Gastrocnemius medialis (tissue), 4 donors: ENCODE measurements at regions not wholly inside any gene's neighbourhood (a gene's known extent, or its start where the extent isn't known, plus 50 kb on each side); places are given as distances from the start of the nearest gene placed in this dataset.
A peak's percentile ranks its signal among the peaks of the same experiment; 100 is the strongest.

Source experiments
- ATAC-seq, 2 donors: fragments of 150-250 bp; one replicate each; pipeline ENCODE4 v1.9.1; 2016
- DNase-seq, 2 donors: peaks; one replicate each; pipeline ENCODE4 v3.0.0-alpha.2; 2019
- H3K27ac ChIP-seq, 4 donors: fragments of 200-600 bp; sonication (generic); 1 replicate in 1 of 4; 2 replicates in 3 of 4; pipeline ENCODE4 v1.5.1; 2016 to 2018; ENCODE audit warnings: mild to moderate bottlenecking in 2 of 4, moderate library complexity in 1 of 4
- H3K27me3 ChIP-seq, 3 donors: fragments of 200-600 bp; sonication (generic) in 2 of 3; 1 replicate in 1 of 3; 2 replicates in 2 of 3; pipeline versions ENCODE4 v1.5.1 to v1.6.0; 2016 to 2019; ENCODE audit warnings: mild to moderate bottlenecking in 1 of 3, moderate library complexity in 1 of 3
- H3K36me3 ChIP-seq, 2 donors: fragments of 200-600 bp; sonication (generic) in 1 of 2; one replicate each; pipeline ENCODE4 v1.5.1; 2017 to 2018
- H3K4me1 ChIP-seq, 2 donors: fragments of 200-600 bp; sonication (generic) in 1 of 2; one replicate each; pipeline ENCODE4 v1.5.1; 2016 to 2017; ENCODE audit warnings: mild to moderate bottlenecking in 2 of 2
- H3K4me3 ChIP-seq, 4 donors: fragments of 200-600 bp; sonication (generic) in 3 of 4; 1 replicate in 1 of 4; 2 replicates in 3 of 4; pipeline ENCODE4 v1.5.1; 2016 to 2019; ENCODE audit warnings: mild to moderate bottlenecking in 2 of 4
- H3K9me3 ChIP-seq, 3 donors: fragments of 200-600 bp; sonication (generic) in 2 of 3; 1 replicate in 1 of 3; 2 replicates in 2 of 3; pipeline ENCODE4 v1.5.1; 2016 to 2019
- POLR2A ChIP-seq, 2 donors: fragments of 450-650 bp; IDR thresholded peaks; one replicate each; pipeline ENCODE4 v1.6.1; 2017; ENCODE audit warnings: antibody characterized with exemption in 2 of 2, mild to moderate bottlenecking in 2 of 2, moderate library complexity in 2 of 2
- in situ Hi-C, 4 donors: fragments of 200-750 bp; cut with MboI; loops; one replicate each; pipeline versions ENCODE4 v1.15.0 to v1.8.0; 2017; ENCODE audit warnings: low sequenced_read_pairs in 4 of 4
- intact Hi-C: fragments of 100-400 bp; cut with DNase I; formaldehyde crosslinking; loops from one replicate; pipeline ENCODE4 v1.15.1; 2023; ENCODE audit warnings: low total_unique reads
- TF ChIP-seq, protein P1 (sequence below), 5 experiments: fragments of 450-650 bp in 3 of 5; fragments of 200-600 bp in 2 of 5; sonication (generic) in 2 of 5; IDR thresholded peaks in 4 of 5; conservative IDR thresholded peaks in 1 of 5; 1 replicate in 4 of 5; 2 replicates in 1 of 5; pipeline ENCODE4 v1.5.1; 2016 to 2019; ENCODE audit warnings: antibody characterized with exemption in 5 of 5, mild to moderate bottlenecking in 3 of 5, moderate library complexity in 3 of 5

DNA sequence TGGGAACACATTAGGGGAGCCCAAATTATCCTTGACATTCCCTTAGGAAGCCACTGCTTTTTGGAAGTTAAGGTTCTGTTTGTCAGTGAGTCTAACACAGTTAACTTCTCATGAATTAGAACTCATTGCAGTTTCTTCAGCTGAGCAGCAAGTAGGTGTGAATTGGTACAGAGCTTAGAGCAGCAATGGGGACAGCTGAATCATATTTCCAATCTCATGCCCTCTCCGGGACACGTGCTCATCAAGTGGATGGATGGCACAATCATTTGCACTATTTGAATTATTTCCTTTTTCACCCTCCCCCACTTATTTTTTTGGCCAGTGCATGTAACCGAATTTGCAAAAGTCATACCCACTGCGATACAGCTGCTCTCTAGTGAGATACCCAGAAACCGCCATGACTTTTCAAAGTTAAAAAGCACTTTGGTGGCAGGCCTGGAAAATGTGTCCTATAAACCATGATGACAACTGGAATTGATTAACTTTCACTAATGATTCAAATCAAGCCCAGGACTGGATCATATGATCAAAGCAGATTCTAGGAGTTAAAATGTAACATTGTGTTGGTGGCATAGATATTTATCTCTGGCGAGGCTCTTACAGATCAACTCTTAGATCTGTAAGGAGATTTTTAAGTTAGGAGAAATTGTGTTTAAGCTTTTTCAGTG, 76.4 kb downstream of the EBLN2 start:
- Histone ChIP-seq H3K4me3 (no peak overlapping the region), H3K27me3 (no peaks in the 10 kb centered on the region), H3K9me3 (no peaks in the 10 kb centered on the region), H3K36me3 (no peaks in the 10 kb centered on the region), H3K4me1 (no peaks in the 10 kb centered on the region), H3K27ac (no peak overlapping the region)
- no peak for DNase-seq
- no peak for TF ChIP-seq POLR2A (IDR thresholded peaks at IDR 0.05)
- TF ChIP-seq, protein P1, sequence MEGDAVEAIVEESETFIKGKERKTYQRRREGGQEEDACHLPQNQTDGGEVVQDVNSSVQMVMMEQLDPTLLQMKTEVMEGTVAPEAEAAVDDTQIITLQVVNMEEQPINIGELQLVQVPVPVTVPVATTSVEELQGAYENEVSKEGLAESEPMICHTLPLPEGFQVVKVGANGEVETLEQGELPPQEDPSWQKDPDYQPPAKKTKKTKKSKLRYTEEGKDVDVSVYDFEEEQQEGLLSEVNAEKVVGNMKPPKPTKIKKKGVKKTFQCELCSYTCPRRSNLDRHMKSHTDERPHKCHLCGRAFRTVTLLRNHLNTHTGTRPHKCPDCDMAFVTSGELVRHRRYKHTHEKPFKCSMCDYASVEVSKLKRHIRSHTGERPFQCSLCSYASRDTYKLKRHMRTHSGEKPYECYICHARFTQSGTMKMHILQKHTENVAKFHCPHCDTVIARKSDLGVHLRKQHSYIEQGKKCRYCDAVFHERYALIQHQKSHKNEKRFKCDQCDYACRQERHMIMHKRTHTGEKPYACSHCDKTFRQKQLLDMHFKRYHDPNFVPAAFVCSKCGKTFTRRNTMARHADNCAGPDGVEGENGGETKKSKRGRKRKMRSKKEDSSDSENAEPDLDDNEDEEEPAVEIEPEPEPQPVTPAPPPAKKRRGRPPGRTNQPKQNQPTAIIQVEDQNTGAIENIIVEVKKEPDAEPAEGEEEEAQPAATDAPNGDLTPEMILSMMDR (IDR thresholded peaks at IDR 0.05 in 4 of 5, conservative IDR thresholded peaks at IDR 0.05 in 1 of 5) = no peak
- intact Hi-C loops = no loop called here
- in situ Hi-C loops = no loop called here
- ATAC-seq = peak in 1 of 2 donors; percentile 57

DNA sequence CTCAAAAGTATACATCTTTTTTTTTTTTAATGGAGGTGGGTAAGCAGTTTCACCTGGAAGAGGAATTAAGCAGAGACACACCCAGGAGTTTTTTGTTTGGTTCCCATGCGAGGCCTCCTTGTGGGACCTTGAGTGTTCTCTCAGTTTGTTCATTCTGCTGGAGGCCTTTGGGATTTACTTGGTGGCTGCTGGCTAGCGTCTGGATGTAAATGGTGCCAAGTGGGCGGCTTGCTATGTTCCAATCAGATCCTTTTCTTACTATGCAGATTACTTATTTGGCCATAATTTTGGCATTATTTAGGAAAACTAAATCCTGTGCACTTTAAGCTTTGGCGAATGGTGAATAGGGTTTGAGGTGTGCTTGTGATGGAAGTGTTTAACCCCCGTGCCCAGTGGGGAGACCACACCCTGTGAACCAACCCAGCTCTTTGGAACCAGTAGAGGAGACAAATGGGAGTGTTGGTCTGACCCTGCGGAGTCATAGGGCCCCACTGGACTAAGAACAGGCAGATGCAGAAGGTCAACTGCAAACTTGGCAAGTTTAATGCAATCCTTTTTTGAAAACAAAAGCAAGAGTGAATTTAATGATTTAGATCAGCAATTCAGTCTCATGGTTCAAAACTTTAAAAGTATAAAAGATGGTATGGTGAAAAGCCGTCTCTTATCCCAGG, 79.4 kb downstream of the EBLN2 start:
- DNase-seq (peak in 1 of 2 donors; percentile 51), ATAC-seq (peak in 1 of 2 donors; percentile 56)
- Histone ChIP-seq H3K9me3 (no peaks in the 10 kb centered on the region), H3K36me3 (no peaks in the 10 kb centered on the region), H3K27ac (peak overlapping the region in 2 of 4 donors; percentile 33 to 35), H3K4me1 (peaks cover 0 to 4% of the 10 kb centered on the region in 2 donors), H3K4me3 (no peak overlapping the region), H3K27me3 (no peaks in the 10 kb centered on the region)
- TF ChIP-seq, protein P1 (IDR thresholded peaks at IDR 0.05 in 4 of 5, conservative IDR thresholded peaks at IDR 0.05 in 1 of 5) = no peak
- no peak for TF ChIP-seq POLR2A (IDR thresholded peaks at IDR 0.05)
- intact Hi-C loops (no loop called here), in situ Hi-C loops (no loop called here)

DNA sequence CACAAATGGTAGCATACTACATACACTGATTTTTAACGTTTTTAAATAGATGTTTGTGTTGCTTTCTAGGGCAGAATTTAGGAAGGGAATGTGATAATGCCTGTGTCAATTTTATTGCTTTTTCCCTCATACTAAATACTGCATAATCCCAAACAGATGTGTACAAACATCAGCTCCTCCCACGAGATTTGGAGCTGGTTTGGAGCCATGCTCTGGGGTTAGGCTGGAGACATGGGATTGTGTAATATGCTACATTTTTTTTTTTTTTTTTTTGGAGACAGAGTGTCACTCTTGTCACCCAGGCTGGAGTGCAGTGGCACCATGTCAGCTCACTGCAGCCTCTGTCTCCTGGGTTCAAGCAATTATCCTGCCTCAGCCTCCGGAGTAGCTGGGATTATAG, 80.1 kb downstream of the EBLN2 start:
- Histone ChIP-seq H3K27ac (peak overlapping the region in 1 of 4 donors; percentile 33), H3K9me3 (no peaks in the 10 kb centered on the region), H3K36me3 (no peaks in the 10 kb centered on the region), H3K4me3 (no peak overlapping the region), H3K27me3 (no peaks in the 10 kb centered on the region), H3K4me1 (peaks cover 0 to 4% of the 10 kb centered on the region in 2 donors)
- in situ Hi-C loops (no loop called here), intact Hi-C loops (no loop called here)
- DNase-seq (peak; percentile 29 to 69), ATAC-seq (peak; percentile 43 to 69)
- TF ChIP-seq POLR2A (IDR thresholded peaks at IDR 0.05) = no peak
- TF ChIP-seq, protein P1 (IDR thresholded peaks at IDR 0.05 in 4 of 5, conservative IDR thresholded peaks at IDR 0.05 in 1 of 5) = no peak

DNA sequence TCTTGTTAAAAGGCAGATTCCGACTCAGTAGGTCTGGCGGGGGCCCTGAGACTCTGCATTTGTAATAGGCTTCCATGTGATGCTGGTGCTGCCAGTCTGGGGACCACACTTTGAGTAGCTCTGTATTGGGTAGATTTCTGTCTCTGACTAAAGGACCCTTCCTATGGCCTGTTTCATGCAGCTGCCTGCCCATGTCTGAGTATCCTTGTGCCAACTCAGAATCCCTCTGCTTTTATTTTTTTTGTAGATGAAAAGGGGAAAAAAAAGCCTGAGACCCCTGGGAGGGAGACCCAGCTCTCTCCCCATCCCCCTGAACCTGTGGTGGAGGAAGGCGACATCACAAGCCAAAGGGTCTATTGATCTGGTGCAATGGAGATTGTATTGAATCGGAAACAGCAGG, 81.9 kb downstream of the EBLN2 start:
- Histone ChIP-seq H3K4me1 (peaks cover 0 to 4% of the 10 kb centered on the region in 2 donors), H3K36me3 (no peaks in the 10 kb centered on the region), H3K27me3 (no peaks in the 10 kb centered on the region), H3K4me3 (no peak overlapping the region), H3K9me3 (no peaks in the 10 kb centered on the region), H3K27ac (no peak overlapping the region)
- TF ChIP-seq, protein P1 (IDR thresholded peaks at IDR 0.05 in 4 of 5, conservative IDR thresholded peaks at IDR 0.05 in 1 of 5) = no peak
- TF ChIP-seq POLR2A (IDR thresholded peaks at IDR 0.05) = no peak
- intact Hi-C loops (no loop called here), in situ Hi-C loops (no loop called here)
- no peak for ATAC-seq
- DNase-seq = no peak
